Activated CD8-positive, alpha-beta T cell treated with anti-CD3 and anti-CD28 coated beads, Interleukin-2, amount 10 ng/mL, durations not matched to agents 7 days and 5 days (primary cell): ENCODE measurements at regions not wholly inside any gene's neighbourhood (a gene's known extent, or its start where the extent isn't known, plus 50 kb on each side); places are given as distances from the start of the nearest gene placed in this dataset.

ENCODE experiments used
- ATAC-seq: fragments of 150-1000 bp; cut with Tn5 transposase; one replicate; pipeline ENCODE4 v1.10.0; 2021; ENCODE audit warnings: moderate library complexity
- CTCF ChIA-PET: fragments of 350-600 bp; sonication (Branson Sonifier 250); formaldehyde crosslinking; loops from one replicate; lab custom pipeline; 2021; ENCODE audit warnings: antibody characterized with exemption; lab: Charles Lee
- POLR2A ChIA-PET: fragments of 350-600 bp; sonication (Branson Sonifier 250); formaldehyde crosslinking; loops from one replicate; lab custom pipeline; 2021; ENCODE audit warnings: antibody characterized with exemption; lab: Charles Lee
- DNase-seq: peaks from one replicate; pipeline ENCODE4 v3.0.0-alpha.2; 2020
- H3K27ac Mint-ChIP-seq: one replicate; pipeline ENCODE4 v1.8.0; 2021; ENCODE audit warnings: mild to moderate bottlenecking, mixed read lengths
- H3K27me3 Mint-ChIP-seq: one replicate; pipeline ENCODE4 v1.8.0; 2021; ENCODE audit warnings: low read depth, mixed read lengths
- H3K36me3 Mint-ChIP-seq: one replicate; pipeline ENCODE4 v1.8.0; 2021; ENCODE audit warnings: low read depth, mixed read lengths
- H3K4me1 Mint-ChIP-seq: one replicate; pipeline ENCODE4 v1.8.0; 2021; ENCODE audit warnings: low read depth, mixed read lengths
- H3K4me3 Mint-ChIP-seq: one replicate; pipeline ENCODE4 v1.8.0; 2021; ENCODE audit warnings: mild to moderate bottlenecking, mixed read lengths
- H3K9me3 Mint-ChIP-seq: one replicate; pipeline ENCODE4 v1.8.0; 2022; ENCODE audit warnings: mixed read lengths; ENCODE audit not compliant: insufficient read depth

GRCh38 chr13:47454986-47455385, 546.1 kb downstream of the SUCLA2 start:
- Mint-ChIP-seq H3K9me3 (no peaks in the 10 kb centered on the region), H3K27ac (no peak overlapping the region), H3K4me1 (no peaks in the 10 kb centered on the region), H3K27me3 (no peaks in the 10 kb centered on the region), H3K4me3 (no peak overlapping the region), H3K36me3 (no peaks in the 10 kb centered on the region)
- CTCF ChIA-PET = no interaction called here
- POLR2A ChIA-PET = no interaction called here
- no peak for ATAC-seq
- no peak for DNase-seq

DNA sequence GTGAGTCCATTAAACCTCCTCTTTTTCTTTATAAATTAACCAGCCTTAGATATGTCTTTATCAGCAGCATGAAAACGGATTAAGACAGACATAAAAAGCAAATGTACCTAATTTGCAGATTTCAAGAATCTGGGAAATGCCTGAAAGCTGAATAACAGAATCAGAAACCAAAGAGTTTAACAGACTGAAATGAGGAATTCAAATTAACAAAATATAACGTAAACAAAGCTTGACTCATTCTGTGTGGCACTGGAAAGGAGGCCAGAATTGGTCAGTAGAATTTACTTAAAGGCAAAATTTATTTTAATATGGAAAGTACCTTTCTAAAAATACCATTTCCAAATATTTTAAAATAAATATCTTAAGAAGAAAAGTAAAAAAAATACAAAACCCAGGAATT, 540.6 kb upstream of the HTR2A start:
- ATAC-seq = no peak
- DNase-seq = no peak
- Mint-ChIP-seq H3K36me3 (no peaks in the 10 kb centered on the region), H3K27ac (no peak overlapping the region), H3K4me3 (no peak overlapping the region), H3K4me1 (no peaks in the 10 kb centered on the region), H3K27me3 (no peaks in the 10 kb centered on the region), H3K9me3 (peaks cover 5% of the 10 kb centered on the region)
- POLR2A ChIA-PET = no interaction called here
- CTCF ChIA-PET = no interaction called here

GRCh38 chr13:47433461-47434005, 536.7 kb upstream of the HTR2A start:
- Mint-ChIP-seq H3K9me3 (peaks cover 5% of the 10 kb centered on the region), H3K27me3 (no peaks in the 10 kb centered on the region), H3K36me3 (no peaks in the 10 kb centered on the region), H3K4me3 (no peak overlapping the region), H3K27ac (no peak overlapping the region), H3K4me1 (no peaks in the 10 kb centered on the region)
- ChIA-PET CTCF (no interaction called here), POLR2A (no interaction called here)
- DNase-seq = no peak
- ATAC-seq = no peak

GRCh38 chr13:47426126-47426849, 529.4 kb upstream of the HTR2A start:
- no peak for ATAC-seq
- Mint-ChIP-seq H3K9me3 (no peaks in the 10 kb centered on the region), H3K4me1 (no peaks in the 10 kb centered on the region), H3K27ac (no peak overlapping the region), H3K36me3 (no peaks in the 10 kb centered on the region), H3K4me3 (no peak overlapping the region), H3K27me3 (no peaks in the 10 kb centered on the region)
- ChIA-PET CTCF (no interaction called here), POLR2A (no interaction called here)
- no peak for DNase-seq

DNA sequence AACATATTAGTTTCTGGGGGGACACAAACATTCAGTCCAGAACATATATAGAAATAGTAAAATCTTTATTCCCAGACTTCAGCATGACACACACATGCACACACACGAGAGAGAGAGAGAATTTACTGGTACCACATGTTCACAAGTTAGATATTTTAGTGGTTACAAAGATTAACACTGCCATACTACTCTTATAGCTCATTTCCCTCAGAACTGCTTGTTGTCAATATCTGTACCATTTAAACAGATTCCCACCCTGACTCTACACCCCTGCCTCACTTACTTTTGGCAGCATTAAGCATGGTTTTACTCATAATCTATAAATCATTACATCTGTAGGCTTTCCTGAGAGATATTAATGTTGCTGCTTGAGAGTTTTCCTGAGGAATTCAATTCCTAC, 524.7 kb upstream of the HTR2A start:
- no peak overlapping the region for H3K27ac Mint-ChIP-seq
- no peaks in the 10 kb centered on the region for H3K27me3 Mint-ChIP-seq
- H3K36me3 Mint-ChIP-seq = no peaks in the 10 kb centered on the region
- POLR2A ChIA-PET = no interaction called here
- no peak for DNase-seq
- no peaks in the 10 kb centered on the region for H3K9me3 Mint-ChIP-seq
- no peaks in the 10 kb centered on the region for H3K4me1 Mint-ChIP-seq
- ATAC-seq = no peak
- no peak overlapping the region for H3K4me3 Mint-ChIP-seq
- CTCF ChIA-PET = no interaction called here

- Mint-ChIP-seq H3K27me3 (no peaks in the 10 kb centered on the region), H3K27ac (no peak overlapping the region), H3K9me3 (no peaks in the 10 kb centered on the region), H3K36me3 (no peaks in the 10 kb centered on the region), H3K4me1 (no peaks in the 10 kb centered on the region), H3K4me3 (no peak overlapping the region)
- DNase-seq = no peak
- ATAC-seq = no peak
- ChIA-PET CTCF (no interaction called here), POLR2A (no interaction called here)
Measured at GRCh38 chr13:47420568-47420967, 523.7 kb upstream of the HTR2A start.

DNA sequence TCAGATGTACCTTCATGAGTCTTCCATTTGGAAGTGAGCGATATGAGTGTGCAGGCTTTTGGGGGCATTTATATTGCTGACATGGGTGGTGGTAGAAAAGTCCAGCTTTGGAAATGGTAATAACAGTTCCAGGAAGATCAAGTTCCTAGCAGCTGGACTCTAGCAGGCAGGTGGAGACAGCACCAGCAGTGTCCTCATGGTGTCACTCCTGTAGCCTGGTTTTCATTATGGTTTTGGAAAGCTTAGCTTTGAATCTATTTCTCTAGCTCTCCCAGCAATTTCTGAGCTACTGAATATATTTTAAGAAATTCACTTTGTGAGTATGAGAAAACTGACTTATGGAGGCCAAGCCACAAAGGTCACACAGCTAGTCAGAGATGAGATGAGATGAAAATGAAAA, 523.2 kb upstream of the HTR2A start:
- no peak for ATAC-seq
- CTCF ChIA-PET = no interaction called here

GRCh38 chr13:47418206-47418920, 521.5 kb upstream of the HTR2A start:
- Mint-ChIP-seq H3K27ac (no peak overlapping the region), H3K4me1 (no peaks in the 10 kb centered on the region), H3K27me3 (no peaks in the 10 kb centered on the region), H3K4me3 (no peak overlapping the region), H3K9me3 (no peaks in the 10 kb centered on the region), H3K36me3 (no peaks in the 10 kb centered on the region)
- ATAC-seq (no peak), DNase-seq (no peak)
- CTCF ChIA-PET = no interaction called here
- POLR2A ChIA-PET = no interaction called here

More for the DNA sequence above, 523.2 kb upstream of the HTR2A start:
- no peak overlapping the region for H3K27ac Mint-ChIP-seq
- H3K27me3 Mint-ChIP-seq = no peaks in the 10 kb centered on the region
- no peaks in the 10 kb centered on the region for H3K36me3 Mint-ChIP-seq
- no peak overlapping the region for H3K4me3 Mint-ChIP-seq
- H3K9me3 Mint-ChIP-seq = no peaks in the 10 kb centered on the region
- DNase-seq = no peak
- POLR2A ChIA-PET = interaction anchor here (0.6 kb wide), 1 partner anchor 361 kb away, joined by 3 read pairs; no protein-coding TSS in a partner anchor
- no peaks in the 10 kb centered on the region for H3K4me1 Mint-ChIP-seq

GRCh38 chr13:47417485-47417884, 520.6 kb upstream of the HTR2A start:
- Mint-ChIP-seq H3K27me3 (no peaks in the 10 kb centered on the region), H3K27ac (no peak overlapping the region), H3K36me3 (no peaks in the 10 kb centered on the region), H3K9me3 (no peaks in the 10 kb centered on the region), H3K4me3 (no peak overlapping the region), H3K4me1 (no peaks in the 10 kb centered on the region)
- ATAC-seq = no peak
- POLR2A ChIA-PET = no interaction called here
- CTCF ChIA-PET = no interaction called here
- DNase-seq = no peak

GRCh38 chr13:47415048-47415447, 518.2 kb upstream of the HTR2A start:
- no peak for DNase-seq
- no peaks in the 10 kb centered on the region for H3K4me1 Mint-ChIP-seq
- H3K36me3 Mint-ChIP-seq = no peaks in the 10 kb centered on the region
- CTCF ChIA-PET = no interaction called here
- POLR2A ChIA-PET = no interaction called here
- no peak overlapping the region for H3K4me3 Mint-ChIP-seq
- no peak for ATAC-seq
- H3K9me3 Mint-ChIP-seq = no peaks in the 10 kb centered on the region
- H3K27ac Mint-ChIP-seq = no peak overlapping the region
- no peaks in the 10 kb centered on the region for H3K27me3 Mint-ChIP-seq

DNA sequence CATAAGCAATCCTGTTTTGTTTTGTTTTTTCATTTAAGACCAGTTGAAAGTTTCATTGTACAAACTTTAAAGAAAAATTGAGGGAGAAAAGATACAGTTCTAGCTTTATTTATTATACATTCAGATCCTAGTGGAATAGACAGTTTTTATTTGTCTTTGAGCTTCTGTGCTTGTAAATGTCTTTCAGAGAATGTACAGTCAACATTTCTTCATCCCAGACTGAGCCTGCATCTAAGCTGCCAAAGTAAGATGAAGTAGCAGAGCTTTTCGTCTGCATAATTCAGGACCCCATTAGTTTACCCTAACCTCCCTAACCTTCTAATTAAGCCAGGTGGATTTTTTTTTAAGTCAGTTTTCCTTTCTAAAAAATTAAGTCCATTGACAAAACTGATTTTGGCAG, 516.7 kb upstream of the HTR2A start:
- no peak overlapping the region for H3K27ac Mint-ChIP-seq
- no peaks in the 10 kb centered on the region for H3K9me3 Mint-ChIP-seq
- ChIA-PET CTCF (no interaction called here), POLR2A (interaction anchor here (0.7 kb wide), 1 partner anchor 1053 kb away, joined by 3 read pairs; no protein-coding TSS in a partner anchor)
- no peak overlapping the region for H3K4me3 Mint-ChIP-seq
- no peaks in the 10 kb centered on the region for H3K27me3 Mint-ChIP-seq
- no peak for ATAC-seq
- no peak for DNase-seq
- H3K36me3 Mint-ChIP-seq = no peaks in the 10 kb centered on the region
- H3K4me1 Mint-ChIP-seq = no peaks in the 10 kb centered on the region

- DNase-seq (no peak), ATAC-seq (no peak)
- no peaks in the 10 kb centered on the region for H3K27me3 Mint-ChIP-seq
- POLR2A ChIA-PET = interaction anchor here (0.7 kb wide), 1 partner anchor 1053 kb away, joined by 3 read pairs; no protein-coding TSS in a partner anchor
- H3K4me1 Mint-ChIP-seq = no peaks in the 10 kb centered on the region
- H3K27ac Mint-ChIP-seq = no peak overlapping the region
- H3K36me3 Mint-ChIP-seq = no peaks in the 10 kb centered on the region
- no peaks in the 10 kb centered on the region for H3K9me3 Mint-ChIP-seq
- no peak overlapping the region for H3K4me3 Mint-ChIP-seq
- CTCF ChIA-PET = no interaction called here
Measured at GRCh38 chr13:47413112-47413511, 516.3 kb upstream of the HTR2A start.
